ENCODE measurements at regions not wholly inside any gene's neighbourhood (a gene's known extent, or its start where the extent isn't known, plus 50 kb on each side); places are given as distances from the start of the nearest gene placed in this dataset.

DNA sequence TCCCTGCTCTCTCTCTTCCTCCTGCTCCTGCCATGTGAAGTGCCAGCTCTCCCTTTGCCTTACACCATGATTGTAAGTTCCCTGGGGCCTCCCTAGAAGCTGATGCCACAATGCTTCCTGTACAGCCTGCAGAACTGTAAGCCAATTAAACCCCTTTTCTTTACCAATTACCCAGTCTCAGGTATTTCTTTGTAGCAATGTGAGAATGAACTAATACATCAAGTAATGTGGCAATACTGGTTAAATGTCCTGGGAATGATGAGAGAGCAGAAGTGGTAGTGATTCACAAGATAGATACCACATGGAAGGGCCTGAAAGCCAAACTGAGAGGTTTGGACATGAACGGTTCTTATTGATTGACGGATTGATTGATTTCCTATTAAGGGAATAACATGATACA, 62.6 kb upstream of the IL12B start:
- TF ChIP-seq, protein P1, sequence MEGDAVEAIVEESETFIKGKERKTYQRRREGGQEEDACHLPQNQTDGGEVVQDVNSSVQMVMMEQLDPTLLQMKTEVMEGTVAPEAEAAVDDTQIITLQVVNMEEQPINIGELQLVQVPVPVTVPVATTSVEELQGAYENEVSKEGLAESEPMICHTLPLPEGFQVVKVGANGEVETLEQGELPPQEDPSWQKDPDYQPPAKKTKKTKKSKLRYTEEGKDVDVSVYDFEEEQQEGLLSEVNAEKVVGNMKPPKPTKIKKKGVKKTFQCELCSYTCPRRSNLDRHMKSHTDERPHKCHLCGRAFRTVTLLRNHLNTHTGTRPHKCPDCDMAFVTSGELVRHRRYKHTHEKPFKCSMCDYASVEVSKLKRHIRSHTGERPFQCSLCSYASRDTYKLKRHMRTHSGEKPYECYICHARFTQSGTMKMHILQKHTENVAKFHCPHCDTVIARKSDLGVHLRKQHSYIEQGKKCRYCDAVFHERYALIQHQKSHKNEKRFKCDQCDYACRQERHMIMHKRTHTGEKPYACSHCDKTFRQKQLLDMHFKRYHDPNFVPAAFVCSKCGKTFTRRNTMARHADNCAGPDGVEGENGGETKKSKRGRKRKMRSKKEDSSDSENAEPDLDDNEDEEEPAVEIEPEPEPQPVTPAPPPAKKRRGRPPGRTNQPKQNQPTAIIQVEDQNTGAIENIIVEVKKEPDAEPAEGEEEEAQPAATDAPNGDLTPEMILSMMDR (IDR thresholded peaks at IDR 0.05; ENCODE audit: poor library complexity): no peak
- TF ChIP-seq EZH2 (IDR thresholded peaks at IDR 0.05; ENCODE audit: borderline replicate concordance): no peak

Data from hepatocyte (in vitro differentiated cells).